GM10248 (cell line): ENCODE measurements at regions not wholly inside any gene's neighbourhood (a gene's known extent, or its start where the extent isn't known, plus 50 kb on each side); places are given as distances from the start of the nearest gene placed in this dataset.

Source experiments
- CTCF ChIA-PET: fragments of 300-600 bp; sonication (Branson Sonifier 250); formaldehyde crosslinking; extraction: SDS; loops from one replicate; lab custom pipeline; 2021; ENCODE audit warnings: antibody characterized with exemption; lab: Yijun Ruan, JAX
- POLR2A ChIA-PET: fragments of 350-650 bp; sonication (Branson Sonifier 250); formaldehyde crosslinking; extraction: SDS; loops from one replicate; lab custom pipeline; 2020; ENCODE audit warnings: antibody characterized with exemption; lab: Yijun Ruan, JAX
- DNase-seq: peaks from one replicate; pipeline ENCODE4 v3.0.0; 2012; ENCODE audit errors: extremely low spot score
- CTCF ChIP-seq: IDR thresholded peaks from 2 replicates; pipeline ENCODE4 v1.5.1; 2012; ENCODE audit warnings: mild to moderate bottlenecking, low read depth; ENCODE audit errors: extremely low read depth, missing control alignments, control extremely low read depth

GRCh38 chr2:38230756-38231155, 146.3 kb downstream of the ATL2 start:
- no peak for TF ChIP-seq CTCF
- ChIA-PET POLR2A (no interaction called here), CTCF (interaction anchor here (1.0 to 2.6 kb wide), 3 partner anchors 11 to 38 kb away, joined by 3 to 7 read pairs (median 4); no protein-coding TSS in a partner anchor)
- DNase-seq = no peak

- ChIA-PET POLR2A (no interaction called here), CTCF (interaction anchor here (2.6 kb wide), 1 partner anchor 13 kb away, joined by 7 read pairs; no protein-coding TSS in a partner anchor)
- no peak for DNase-seq
- TF ChIP-seq CTCF = no peak
Observed at GRCh38 chr2:38228753-38229152, 148.3 kb downstream of the ATL2 start.

- no peak for TF ChIP-seq CTCF
- no peak for DNase-seq
- ChIA-PET CTCF (interaction anchor here (0.7 to 1.4 kb wide), 7 partner anchors 8 to 347 kb away, joined by 3 to 4 read pairs (median 4); no protein-coding TSS in a partner anchor), POLR2A (no interaction called here)
Observed at GRCh38 chr2:38224821-38225437, 149.0 kb upstream of the CYP1B1 start.

- TF ChIP-seq CTCF = no peak
- DNase-seq = no peak
- POLR2A ChIA-PET = no interaction called here
- CTCF ChIA-PET = no interaction called here
Observed at GRCh38 chr2:38224181-38224580, 148.2 kb upstream of the CYP1B1 start.

- no peak for TF ChIP-seq CTCF
- CTCF ChIA-PET = interaction anchor here (1.3 kb wide), 1 partner anchor 45 kb away, joined by 3 read pairs; no protein-coding TSS in a partner anchor
- no peak for DNase-seq
- POLR2A ChIA-PET = no interaction called here
Observed at GRCh38 chr2:38223256-38223655, 147.3 kb upstream of the CYP1B1 start.

- CTCF ChIA-PET = interaction anchor here (0.9 to 1.4 kb wide), 4 partner anchors 13 to 43 kb away, joined by 3 to 4 read pairs (median 3); no protein-coding TSS in a partner anchor
- no peak for TF ChIP-seq CTCF
- no peak for DNase-seq
- POLR2A ChIA-PET = no interaction called here
Observed at GRCh38 chr2:38220164-38220563, 144.2 kb upstream of the CYP1B1 start.
